ENCODE measurements at regions not wholly inside any gene's neighbourhood (a gene's known extent, or its start where the extent isn't known, plus 50 kb on each side); places are given as distances from the start of the nearest gene placed in this dataset.
"Not testable (repeated sequence)": the region's sequence is repeated elsewhere in the genome, so short reads cannot be mapped to it uniquely, and the experiment has no call there.

- no peak overlapping the region for H3K4me3 ChIP-seq (replicated peaks in 1 of 2; ENCODE audit: low read depth in 2 of 2, low read length in 2 of 2)
- DNase-seq (ENCODE audit: low read depth in 2 of 2), result no peak
- no peak for TF ChIP-seq CTCF (IDR thresholded peaks at IDR 0.05; ENCODE audit: low read depth, low read length)
Observed at GRCh38 chr17:55988861-55989260, 164.4 kb upstream of the ANKFN1 start.

- no peak overlapping the region for H3K4me3 ChIP-seq (replicated peaks in 1 of 2; ENCODE audit: low read depth in 2 of 2, low read length in 2 of 2)
- no peak for TF ChIP-seq CTCF (IDR thresholded peaks at IDR 0.05; ENCODE audit: low read depth, low read length)
- DNase-seq (ENCODE audit: low read depth in 2 of 2), result no peak
Observed at GRCh38 chr17:55990332-55991006, 162.8 kb upstream of the ANKFN1 start.

- TF ChIP-seq CTCF (IDR thresholded peaks at IDR 0.05; ENCODE audit: low read depth, low read length), result no peak
- H3K4me3 ChIP-seq (replicated peaks in 1 of 2; ENCODE audit: low read depth in 2 of 2, low read length in 2 of 2), result no peak overlapping the region
- DNase-seq (ENCODE audit: low read depth in 2 of 2), result no peak
Observed at GRCh38 chr17:55996826-55997225, 156.4 kb upstream of the ANKFN1 start.

GRCh38 chr17:56000411-56000810 lies 152.9 kb upstream of the ANKFN1 start:
- no peak for TF ChIP-seq CTCF (IDR thresholded peaks at IDR 0.05; ENCODE audit: low read depth, low read length)
- no peak for DNase-seq (ENCODE audit: low read depth in 2 of 2)
- no peak overlapping the region for H3K4me3 ChIP-seq (replicated peaks in 1 of 2; ENCODE audit: low read depth in 2 of 2, low read length in 2 of 2)

GRCh38 chr17:56002656-56003055 lies 150.6 kb upstream of the ANKFN1 start:
- not testable (repeated sequence) for H3K4me3 ChIP-seq (replicated peaks in 1 of 2; ENCODE audit: low read depth in 2 of 2, low read length in 2 of 2); DNase-seq (ENCODE audit: low read depth in 2 of 2)

- TF ChIP-seq CTCF (IDR thresholded peaks at IDR 0.05; ENCODE audit: low read depth, low read length), result no peak
- no peak overlapping the region for H3K4me3 ChIP-seq (replicated peaks in 1 of 2; ENCODE audit: low read depth in 2 of 2, low read length in 2 of 2)
- DNase-seq (ENCODE audit: low read depth in 2 of 2), result no peak
Observed at GRCh38 chr17:56009795-56010651, 143.3 kb upstream of the ANKFN1 start.

- H3K4me3 ChIP-seq (replicated peaks in 1 of 2; ENCODE audit: low read depth in 2 of 2, low read length in 2 of 2), result no peak overlapping the region
- no peak for TF ChIP-seq CTCF (IDR thresholded peaks at IDR 0.05; ENCODE audit: low read depth, low read length)
- DNase-seq (ENCODE audit: low read depth in 2 of 2), result no peak
Observed at GRCh38 chr17:56011406-56012131, 141.7 kb upstream of the ANKFN1 start.

All from cardiac fibroblast (primary cell).